Astrocyte (in vitro differentiated cells and primary cell): ENCODE measurements at regions not wholly inside any gene's neighbourhood (a gene's known extent, or its start where the extent isn't known, plus 50 kb on each side); places are given as distances from the start of the nearest gene placed in this dataset.
A peak's percentile ranks its signal among the peaks of the same experiment; 100 is the strongest.

ENCODE experiments used
- DNase-seq: peaks from one replicate; pipeline ENCODE4 v3.0.0-alpha.2; 2010; ENCODE audit warnings: low read depth
- FAIRE-seq: peaks from 2 replicates; lab custom pipeline; 2011; peaks lifted over from hg19 to GRCh38; lab: Jason Lieb, UNC
- H2AFZ ChIP-seq: 2 replicates; pipeline ENCODE4 v1.6.0; 2012; ENCODE audit warnings: low read depth, low read length, inconsistent platforms
- H3K27ac ChIP-seq: 2 replicates; pipeline ENCODE4 v1.5.1; 2011; ENCODE audit warnings: low read depth, low read length, inconsistent platforms
- H3K27me3 ChIP-seq: 2 replicates; pipeline ENCODE4 v1.6.0; 2011; ENCODE audit warnings: low read length, inconsistent platforms; ENCODE audit not compliant: insufficient read depth
- H3K36me3 ChIP-seq: 2 replicates; pipeline ENCODE4 v1.5.1; 2011; ENCODE audit warnings: low read length, inconsistent platforms; ENCODE audit not compliant: insufficient read depth
- H3K4me1 ChIP-seq: 2 replicates; pipeline ENCODE4 v1.5.1; 2011; ENCODE audit warnings: low read length, inconsistent platforms; ENCODE audit not compliant: insufficient read depth
- H3K4me2 ChIP-seq: 2 replicates; pipeline ENCODE4 v1.6.0; 2012; ENCODE audit warnings: low read length, inconsistent platforms
- H3K4me3 ChIP-seq: 2 replicates; pipeline ENCODE4 v1.5.1; 2011; ENCODE audit warnings: low read depth, mild to moderate bottlenecking, low read length, inconsistent platforms; ENCODE audit not compliant: insufficient read depth
- H3K79me2 ChIP-seq: 2 replicates; pipeline ENCODE4 v1.6.0; 2012; ENCODE audit warnings: mild to moderate bottlenecking, low read length, inconsistent platforms; ENCODE audit not compliant: insufficient read depth
- H3K9ac ChIP-seq: 2 replicates; pipeline ENCODE4 v1.6.0; 2012; ENCODE audit warnings: mild to moderate bottlenecking, low read length, inconsistent platforms
- H3K9me3 ChIP-seq: 2 replicates; pipeline ENCODE4 v1.5.1; 2012; ENCODE audit warnings: low read depth, mild to moderate bottlenecking, low read length, inconsistent platforms; ENCODE audit not compliant: insufficient read depth
- H4K20me1 ChIP-seq: 2 replicates; pipeline ENCODE4 v1.6.0; 2012; ENCODE audit warnings: low read length, inconsistent platforms; ENCODE audit not compliant: insufficient read depth
- H3K27ac Mint-ChIP-seq: one replicate; pipeline ENCODE4 v1.8.0; 2021; ENCODE audit warnings: mild to moderate bottlenecking, mixed read lengths; ENCODE audit not compliant: unreplicated experiment
- H3K27me3 Mint-ChIP-seq: one replicate; pipeline ENCODE4 v1.8.0; 2021; ENCODE audit warnings: low read depth, mixed read lengths; ENCODE audit not compliant: unreplicated experiment
- H3K36me3 Mint-ChIP-seq: one replicate; pipeline ENCODE4 v1.8.0; 2021; ENCODE audit warnings: low read depth, mixed read lengths; ENCODE audit not compliant: unreplicated experiment
- H3K4me1 Mint-ChIP-seq: one replicate; pipeline ENCODE4 v1.8.0; 2021; ENCODE audit warnings: low read depth, mixed read lengths; ENCODE audit not compliant: unreplicated experiment
- H3K4me3 Mint-ChIP-seq: one replicate; pipeline ENCODE4 v1.8.0; 2021; ENCODE audit warnings: mild to moderate bottlenecking, moderate library complexity, mixed read lengths; ENCODE audit not compliant: unreplicated experiment
- H3K9me3 Mint-ChIP-seq: one replicate; pipeline ENCODE4 v1.8.0; 2021; ENCODE audit warnings: mild to moderate bottlenecking, mixed read lengths; ENCODE audit not compliant: unreplicated experiment
- EZH2 ChIP-seq: IDR thresholded peaks from 2 replicates; pipeline ENCODE4 v1.6.1; 2012; ENCODE audit warnings: mild to moderate bottlenecking, low read length, inconsistent platforms; ENCODE audit not compliant: insufficient read depth
- TF ChIP-seq, protein P1 (sequence below): IDR thresholded peaks from 2 replicates; pipeline ENCODE4 v1.5.1; 2011; ENCODE audit warnings: low read depth, mild to moderate bottlenecking, inconsistent platforms, low read length, moderate library complexity; ENCODE audit not compliant: insufficient read depth

DNA sequence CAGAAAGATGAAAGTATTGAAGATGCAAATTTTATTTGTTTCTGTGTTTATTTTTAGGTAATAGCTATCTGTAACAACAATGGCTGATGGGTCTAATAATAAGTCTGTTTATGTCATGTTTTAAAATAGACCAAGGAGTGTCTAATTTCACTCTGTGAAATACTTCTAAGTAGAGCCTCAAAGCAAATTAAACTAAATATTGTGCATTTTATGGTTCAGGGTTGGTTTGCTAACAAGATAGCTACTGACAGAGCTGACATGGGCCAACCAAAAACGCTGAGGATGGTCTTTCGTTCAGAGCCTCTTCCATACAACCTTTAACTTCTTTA lies 437.6 kb upstream of the CTSO start:
- Histone ChIP-seq H3K27ac (no peak overlapping the region), H3K36me3 (no peaks in the 10 kb centered on the region), H3K4me2 (no peak overlapping the region), H3K27me3 (no peaks in the 10 kb centered on the region), H3K9me3 (no peaks in the 10 kb centered on the region), H3K4me3 (no peak overlapping the region), H2AFZ (no peak overlapping the region), H3K79me2 (no peaks in the 10 kb centered on the region), H4K20me1 (no peaks in the 10 kb centered on the region), H3K4me1 (peaks cover 4% of the 10 kb centered on the region), H3K9ac (no peak overlapping the region)
- DNase-seq: no peak
- FAIRE-seq: peak; percentile 54
- Mint-ChIP-seq H3K36me3 (peaks cover 2% of the 10 kb centered on the region), H3K9me3 (no peaks in the 10 kb centered on the region), H3K27ac (no peak overlapping the region), H3K27me3 (no peaks in the 10 kb centered on the region), H3K4me3 (no peak overlapping the region), H3K4me1 (peaks cover 2% of the 10 kb centered on the region)
- TF ChIP-seq, protein P1, sequence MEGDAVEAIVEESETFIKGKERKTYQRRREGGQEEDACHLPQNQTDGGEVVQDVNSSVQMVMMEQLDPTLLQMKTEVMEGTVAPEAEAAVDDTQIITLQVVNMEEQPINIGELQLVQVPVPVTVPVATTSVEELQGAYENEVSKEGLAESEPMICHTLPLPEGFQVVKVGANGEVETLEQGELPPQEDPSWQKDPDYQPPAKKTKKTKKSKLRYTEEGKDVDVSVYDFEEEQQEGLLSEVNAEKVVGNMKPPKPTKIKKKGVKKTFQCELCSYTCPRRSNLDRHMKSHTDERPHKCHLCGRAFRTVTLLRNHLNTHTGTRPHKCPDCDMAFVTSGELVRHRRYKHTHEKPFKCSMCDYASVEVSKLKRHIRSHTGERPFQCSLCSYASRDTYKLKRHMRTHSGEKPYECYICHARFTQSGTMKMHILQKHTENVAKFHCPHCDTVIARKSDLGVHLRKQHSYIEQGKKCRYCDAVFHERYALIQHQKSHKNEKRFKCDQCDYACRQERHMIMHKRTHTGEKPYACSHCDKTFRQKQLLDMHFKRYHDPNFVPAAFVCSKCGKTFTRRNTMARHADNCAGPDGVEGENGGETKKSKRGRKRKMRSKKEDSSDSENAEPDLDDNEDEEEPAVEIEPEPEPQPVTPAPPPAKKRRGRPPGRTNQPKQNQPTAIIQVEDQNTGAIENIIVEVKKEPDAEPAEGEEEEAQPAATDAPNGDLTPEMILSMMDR: no peak
- no peak for TF ChIP-seq EZH2

DNA sequence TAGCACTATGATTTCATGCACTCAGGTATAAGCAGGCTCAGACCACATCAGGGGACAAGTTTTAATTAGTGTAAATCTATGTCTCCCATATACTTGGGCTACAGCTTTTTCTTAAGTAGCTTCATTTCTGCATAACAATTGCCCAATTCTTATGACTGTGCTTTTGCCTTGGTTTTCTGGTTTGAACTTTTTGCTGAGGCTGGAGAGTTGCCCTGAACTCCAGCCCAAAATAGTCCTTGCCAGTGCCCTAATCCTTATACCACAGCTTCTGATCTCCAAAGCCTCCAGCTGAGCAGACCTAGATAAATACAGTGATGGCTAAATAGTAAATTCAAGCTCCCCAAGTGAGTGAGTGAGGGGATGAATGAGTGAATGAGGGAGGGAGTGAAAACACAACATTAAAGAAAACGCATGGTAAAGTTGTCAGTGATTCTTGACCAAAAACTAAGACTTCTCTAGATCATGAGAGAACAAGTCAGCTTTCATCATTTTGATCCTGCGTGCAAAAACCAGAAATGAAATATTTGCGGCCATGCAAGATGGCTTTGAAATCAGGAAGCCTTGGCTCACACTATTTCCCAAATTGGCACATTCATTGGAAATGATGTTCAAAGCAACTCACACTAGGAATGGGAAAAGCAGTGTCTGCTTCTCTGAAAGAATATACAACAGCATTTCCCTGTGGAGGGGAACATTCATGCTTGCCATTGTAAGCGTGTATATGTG lies 437.1 kb upstream of the CTSO start:
- peaks cover 2% of the 10 kb centered on the region for H3K36me3 Mint-ChIP-seq
- no peak overlapping the region for H3K27ac Mint-ChIP-seq
- DNase-seq (peak; percentile 44), FAIRE-seq (peak; percentile 29)
- no peaks in the 10 kb centered on the region for H3K9me3 Mint-ChIP-seq
- H2AFZ ChIP-seq: no peak overlapping the region
- H3K4me3 Mint-ChIP-seq: no peak overlapping the region
- H3K79me2 ChIP-seq: no peaks in the 10 kb centered on the region
- no peaks in the 10 kb centered on the region for H4K20me1 ChIP-seq
- no peaks in the 10 kb centered on the region for H3K36me3 ChIP-seq
- H3K27me3 ChIP-seq: no peaks in the 10 kb centered on the region
- peaks cover 4% of the 10 kb centered on the region for H3K4me1 ChIP-seq
- H3K4me3 ChIP-seq: no peak overlapping the region
- H3K9ac ChIP-seq: no peak overlapping the region
- no peaks in the 10 kb centered on the region for H3K27me3 Mint-ChIP-seq
- H3K4me2 ChIP-seq: no peak overlapping the region
- TF ChIP-seq, protein P1: no peak
- TF ChIP-seq EZH2: no peak
- no peak overlapping the region for H3K27ac ChIP-seq
- no peaks in the 10 kb centered on the region for H3K9me3 ChIP-seq
- H3K4me1 Mint-ChIP-seq: peaks cover 2% of the 10 kb centered on the region

DNA sequence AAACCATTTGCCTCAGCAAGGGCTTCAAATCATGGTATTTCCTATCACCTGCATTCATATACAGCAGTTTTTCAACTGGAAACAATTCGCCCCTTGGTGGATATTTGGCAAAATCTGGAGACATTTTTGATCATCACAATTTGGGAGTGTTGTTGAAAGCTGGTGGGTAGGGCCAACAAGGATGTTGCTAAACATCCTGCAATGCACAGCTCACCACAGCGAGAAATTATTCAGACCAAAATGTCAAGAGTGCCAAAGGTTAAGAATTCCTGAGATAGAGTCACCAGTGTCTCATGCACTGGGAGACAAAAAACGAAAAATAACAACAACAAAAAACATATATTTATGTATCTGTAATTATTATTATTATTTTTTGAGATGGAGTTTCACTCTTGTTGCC lies 435.2 kb upstream of the CTSO start:
- no peaks in the 10 kb centered on the region for H4K20me1 ChIP-seq
- no peaks in the 10 kb centered on the region for H3K27me3 ChIP-seq
- no peak overlapping the region for H2AFZ ChIP-seq
- DNase-seq (peak; percentile 45), FAIRE-seq (no peak)
- no peak overlapping the region for H3K4me3 ChIP-seq
- Mint-ChIP-seq H3K4me3 (no peak overlapping the region), H3K27me3 (no peaks in the 10 kb centered on the region), H3K36me3 (peaks cover 2% of the 10 kb centered on the region), H3K4me1 (peaks cover 2% of the 10 kb centered on the region), H3K27ac (no peak overlapping the region), H3K9me3 (no peaks in the 10 kb centered on the region)
- TF ChIP-seq, protein P1: no peak
- TF ChIP-seq EZH2: no peak
- no peak overlapping the region for H3K27ac ChIP-seq
- no peaks in the 10 kb centered on the region for H3K79me2 ChIP-seq
- no peak overlapping the region for H3K4me2 ChIP-seq
- peaks cover 4% of the 10 kb centered on the region for H3K4me1 ChIP-seq
- no peaks in the 10 kb centered on the region for H3K9me3 ChIP-seq
- H3K9ac ChIP-seq: no peak overlapping the region
- no peaks in the 10 kb centered on the region for H3K36me3 ChIP-seq
